ENCODE measurements at regions not wholly inside any gene's neighbourhood (a gene's known extent, or its start where the extent isn't known, plus 50 kb on each side); places are given as distances from the start of the nearest gene placed in this dataset.

DNA sequence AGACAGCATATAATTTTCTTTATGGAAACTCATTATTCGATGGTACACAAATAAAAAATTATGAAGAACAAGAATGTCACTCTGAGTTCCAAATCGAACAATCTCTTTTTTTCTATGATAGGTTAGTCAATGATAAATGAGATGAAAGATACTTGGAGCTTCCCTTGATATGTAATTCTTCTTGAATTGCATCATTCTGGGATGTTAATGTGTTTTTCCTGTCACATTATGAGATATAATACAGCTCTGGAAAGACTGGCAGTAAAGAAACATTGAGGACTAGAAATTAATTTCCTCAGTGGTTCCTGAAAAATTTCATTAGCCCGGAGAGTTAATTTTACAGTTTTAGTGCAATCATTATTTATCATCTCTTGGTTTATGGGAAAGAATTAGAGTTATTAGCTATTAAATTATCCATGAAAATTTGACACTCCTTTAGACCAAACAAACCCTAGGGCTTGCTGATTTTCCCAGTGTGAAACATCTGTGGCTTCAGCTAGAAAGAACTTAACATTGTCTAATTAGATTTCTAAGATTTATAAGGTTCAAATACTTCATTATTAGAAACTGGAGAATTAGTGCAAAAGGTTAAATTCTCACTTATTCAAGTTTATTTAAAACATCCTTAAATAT, 1546.6 kb upstream of the TENM3 start:
- TF ChIP-seq, protein P1, sequence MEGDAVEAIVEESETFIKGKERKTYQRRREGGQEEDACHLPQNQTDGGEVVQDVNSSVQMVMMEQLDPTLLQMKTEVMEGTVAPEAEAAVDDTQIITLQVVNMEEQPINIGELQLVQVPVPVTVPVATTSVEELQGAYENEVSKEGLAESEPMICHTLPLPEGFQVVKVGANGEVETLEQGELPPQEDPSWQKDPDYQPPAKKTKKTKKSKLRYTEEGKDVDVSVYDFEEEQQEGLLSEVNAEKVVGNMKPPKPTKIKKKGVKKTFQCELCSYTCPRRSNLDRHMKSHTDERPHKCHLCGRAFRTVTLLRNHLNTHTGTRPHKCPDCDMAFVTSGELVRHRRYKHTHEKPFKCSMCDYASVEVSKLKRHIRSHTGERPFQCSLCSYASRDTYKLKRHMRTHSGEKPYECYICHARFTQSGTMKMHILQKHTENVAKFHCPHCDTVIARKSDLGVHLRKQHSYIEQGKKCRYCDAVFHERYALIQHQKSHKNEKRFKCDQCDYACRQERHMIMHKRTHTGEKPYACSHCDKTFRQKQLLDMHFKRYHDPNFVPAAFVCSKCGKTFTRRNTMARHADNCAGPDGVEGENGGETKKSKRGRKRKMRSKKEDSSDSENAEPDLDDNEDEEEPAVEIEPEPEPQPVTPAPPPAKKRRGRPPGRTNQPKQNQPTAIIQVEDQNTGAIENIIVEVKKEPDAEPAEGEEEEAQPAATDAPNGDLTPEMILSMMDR (IDR thresholded peaks at IDR 0.05 in 8 of 11, conservative IDR thresholded peaks at IDR 0.05 in 3 of 11): no peak
- no peak for TF ChIP-seq POLR2AphosphoS5 (IDR thresholded peaks at IDR 0.05)
